PFSK-1 (cell line): ENCODE measurements at regions not wholly inside any gene's neighbourhood (a gene's known extent, or its start where the extent isn't known, plus 50 kb on each side); places are given as distances from the start of the nearest gene placed in this dataset.

Experiments
- FOXP2 ChIP-seq: optimal IDR thresholded peaks from 2 replicates; pipeline ENCODE3; 2011; ENCODE audit warnings: borderline replicate concordance, control low read depth, inconsistent platforms; ENCODE audit not compliant: insufficient read depth; ENCODE audit errors: extremely low read length, extremely low read depth
- POLR2AphosphoS5 ChIP-seq: IDR thresholded peaks from 2 replicates; pipeline ENCODE4 v1.6.1; 2012; ENCODE audit warnings: low read depth, mild to moderate bottlenecking, control low read depth, low read length, moderate library complexity
- SIN3A ChIP-seq: IDR thresholded peaks from 2 replicates; pipeline ENCODE4 v1.6.1; 2012; ENCODE audit warnings: mild to moderate bottlenecking, low read length, moderate library complexity, borderline replicate concordance; ENCODE audit not compliant: insufficient read depth
- TAF1 ChIP-seq: IDR thresholded peaks from 2 replicates; pipeline ENCODE4 v1.6.1; 2012; ENCODE audit warnings: low read length, control low read depth, borderline replicate concordance; ENCODE audit not compliant: insufficient read depth
- TF ChIP-seq, protein P1 (sequence below), 2 experiments: IDR thresholded peaks; 2 replicates each; pipeline versions ENCODE4 v1.6.1 to v1.8.0; 2011 to 2012; ENCODE audit warnings: low read depth in 2 of 2, low read length in 2 of 2, control low read depth in 1 of 2, inconsistent platforms in 1 of 2, mild to moderate bottlenecking in 1 of 2, moderate library complexity in 1 of 2; ENCODE audit not compliant: insufficient read depth in 1 of 2

DNA sequence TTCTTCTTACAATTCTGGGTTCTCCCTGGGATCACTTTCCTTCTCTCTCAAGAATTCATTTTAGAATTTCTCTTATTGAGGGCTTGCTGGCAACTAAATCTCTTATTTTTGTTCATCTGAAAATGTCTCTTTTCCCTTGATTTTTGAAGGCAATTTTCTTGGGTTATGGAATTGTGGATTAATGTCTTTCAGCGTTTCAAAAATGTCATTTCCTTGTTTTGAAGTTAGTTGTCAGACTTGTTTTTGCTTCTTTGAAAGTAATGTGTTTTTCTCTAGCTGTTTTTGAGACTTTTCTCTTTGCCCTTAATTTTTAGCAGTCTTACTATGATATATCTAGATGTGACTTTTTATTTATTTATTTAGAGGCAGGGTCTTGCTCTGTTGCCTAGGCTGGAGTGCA is 205.7 kb downstream of the CHIC2 start:
- no peak for TF ChIP-seq POLR2AphosphoS5
- TF ChIP-seq TAF1 = no peak
- no peak for TF ChIP-seq FOXP2
- TF ChIP-seq, protein P1, sequence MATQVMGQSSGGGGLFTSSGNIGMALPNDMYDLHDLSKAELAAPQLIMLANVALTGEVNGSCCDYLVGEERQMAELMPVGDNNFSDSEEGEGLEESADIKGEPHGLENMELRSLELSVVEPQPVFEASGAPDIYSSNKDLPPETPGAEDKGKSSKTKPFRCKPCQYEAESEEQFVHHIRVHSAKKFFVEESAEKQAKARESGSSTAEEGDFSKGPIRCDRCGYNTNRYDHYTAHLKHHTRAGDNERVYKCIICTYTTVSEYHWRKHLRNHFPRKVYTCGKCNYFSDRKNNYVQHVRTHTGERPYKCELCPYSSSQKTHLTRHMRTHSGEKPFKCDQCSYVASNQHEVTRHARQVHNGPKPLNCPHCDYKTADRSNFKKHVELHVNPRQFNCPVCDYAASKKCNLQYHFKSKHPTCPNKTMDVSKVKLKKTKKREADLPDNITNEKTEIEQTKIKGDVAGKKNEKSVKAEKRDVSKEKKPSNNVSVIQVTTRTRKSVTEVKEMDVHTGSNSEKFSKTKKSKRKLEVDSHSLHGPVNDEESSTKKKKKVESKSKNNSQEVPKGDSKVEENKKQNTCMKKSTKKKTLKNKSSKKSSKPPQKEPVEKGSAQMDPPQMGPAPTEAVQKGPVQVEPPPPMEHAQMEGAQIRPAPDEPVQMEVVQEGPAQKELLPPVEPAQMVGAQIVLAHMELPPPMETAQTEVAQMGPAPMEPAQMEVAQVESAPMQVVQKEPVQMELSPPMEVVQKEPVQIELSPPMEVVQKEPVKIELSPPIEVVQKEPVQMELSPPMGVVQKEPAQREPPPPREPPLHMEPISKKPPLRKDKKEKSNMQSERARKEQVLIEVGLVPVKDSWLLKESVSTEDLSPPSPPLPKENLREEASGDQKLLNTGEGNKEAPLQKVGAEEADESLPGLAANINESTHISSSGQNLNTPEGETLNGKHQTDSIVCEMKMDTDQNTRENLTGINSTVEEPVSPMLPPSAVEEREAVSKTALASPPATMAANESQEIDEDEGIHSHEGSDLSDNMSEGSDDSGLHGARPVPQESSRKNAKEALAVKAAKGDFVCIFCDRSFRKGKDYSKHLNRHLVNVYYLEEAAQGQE (IDR thresholded peaks at IDR 0.05; ENCODE audit: insufficient read depth in 1 of 2, low read depth in 2 of 2, low read length in 2 of 2) = no peak
- no peak for TF ChIP-seq SIN3A

GRCh38 chr4:53855581-53856250 is 208.7 kb downstream of the CHIC2 start:
- TF ChIP-seq TAF1 (0 out of 2 replicates have a peak, but pooled peaks have one; percentile 19), FOXP2 (no peak)
- TF ChIP-seq, protein P1 (IDR thresholded peaks at IDR 0.05; ENCODE audit: insufficient read depth in 1 of 2, low read depth in 2 of 2, low read length in 2 of 2) = no peak

- TF ChIP-seq, protein P1 (IDR thresholded peaks at IDR 0.05; ENCODE audit: insufficient read depth in 1 of 2, low read depth in 2 of 2, low read length in 2 of 2) = no peak
- TF ChIP-seq FOXP2 (no peak), TAF1 (no peak), POLR2AphosphoS5 (no peak), SIN3A (no peak)
These were observed 209.3 kb downstream of the CHIC2 start for GRCh38 chr4:53854991-53855568.

- no peak for TF ChIP-seq TAF1
- no peak for TF ChIP-seq POLR2AphosphoS5
- TF ChIP-seq FOXP2 = no peak
- TF ChIP-seq, protein P1 (IDR thresholded peaks at IDR 0.05; ENCODE audit: insufficient read depth in 1 of 2, low read depth in 2 of 2, low read length in 2 of 2) = no peak
- no peak for TF ChIP-seq SIN3A
These were observed 212.1 kb downstream of the CHIC2 start for GRCh38 chr4:53852343-53852742.
